ENCODE measurements at regions not wholly inside any gene's neighbourhood (a gene's known extent, or its start where the extent isn't known, plus 50 kb on each side); places are given as distances from the start of the nearest gene placed in this dataset.

GRCh38 chr6:108791700-108792099 is 56.5 kb upstream of the ARMC2 start:
- TF ChIP-seq CTCF (IDR thresholded peaks at IDR 0.05) (no peak), POLR2A (IDR thresholded peaks at IDR 0.05) (no peak)
